DOHH2 (cell line): ENCODE measurements at regions not wholly inside any gene's neighbourhood (a gene's known extent, or its start where the extent isn't known, plus 50 kb on each side); places are given as distances from the start of the nearest gene placed in this dataset.

ENCODE experiments used
- H3F3A ChIP-seq: fragments of 200-600 bp; sonication (generic), shearing (Covaris generic); 2 replicates; pipeline ENCODE4 v1.6.0; 2016; ENCODE audit warnings: antibody characterized with exemption, mild to moderate bottlenecking; ENCODE audit not compliant: control insufficient read depth, insufficient read depth
- H3K27ac ChIP-seq: fragments of 200-600 bp; sonication (generic); 2 replicates; pipeline ENCODE4 v1.5.1; 2014; ENCODE audit warnings: low read depth, mild to moderate bottlenecking, low read length, moderate library complexity
- H3K27me3 ChIP-seq: fragments of 200-600 bp; sonication (generic); 2 replicates; pipeline ENCODE4 v1.6.1; 2014; ENCODE audit warnings: mild to moderate bottlenecking, low read length, mixed read lengths; ENCODE audit not compliant: control insufficient read depth
- H3K36me3 ChIP-seq: fragments of 200-600 bp; sonication (generic); 2 replicates; pipeline ENCODE4 v1.6.1; 2014; ENCODE audit warnings: mild to moderate bottlenecking, low read length, moderate library complexity, mixed read lengths; ENCODE audit not compliant: control insufficient read depth
- H3K4me1 ChIP-seq: fragments of 200-600 bp; sonication (generic); 2 replicates; pipeline ENCODE4 v1.6.1; 2014; ENCODE audit warnings: mild to moderate bottlenecking, low read length, mixed read lengths; ENCODE audit not compliant: control insufficient read depth
- H3K4me2 ChIP-seq: fragments of 200-600 bp; sonication (generic); 2 replicates; pipeline ENCODE4 v1.6.0; 2014; ENCODE audit warnings: mild to moderate bottlenecking, low read length, moderate library complexity
- H3K4me3 ChIP-seq: fragments of 200-600 bp; sonication (generic); 2 replicates; pipeline ENCODE4 v1.5.1; 2014; ENCODE audit warnings: mild to moderate bottlenecking, low read length, mixed read lengths
- H3K79me2 ChIP-seq: fragments of 200-600 bp; sonication (generic); 2 replicates; pipeline ENCODE4 v1.6.1; 2014; ENCODE audit warnings: mild to moderate bottlenecking, low read length, mixed read lengths; ENCODE audit not compliant: control insufficient read depth
- H3K9me2 ChIP-seq: fragments of 200-600 bp; sonication (generic); replicated peaks from 2 replicates; pipeline ENCODE4 v1.6.1; 2014; ENCODE audit warnings: mild to moderate bottlenecking, low read length, mixed read lengths; ENCODE audit not compliant: control insufficient read depth
- H3K9me3 ChIP-seq: fragments of 200-600 bp; sonication (generic); 2 replicates; pipeline ENCODE4 v1.6.1; 2014; ENCODE audit warnings: antibody characterized with exemption, low read length, mixed read lengths; ENCODE audit not compliant: control insufficient read depth, insufficient read depth
- H4K20me1 ChIP-seq: fragments of 200-600 bp; sonication (generic); 2 replicates; pipeline ENCODE4 v1.6.0; 2014; ENCODE audit warnings: low read depth, mild to moderate bottlenecking, antibody characterized with exemption, low read length, moderate library complexity; ENCODE audit not compliant: control insufficient read depth, insufficient read depth
- CTCF ChIP-seq: fragments of 200-600 bp; sonication (generic); IDR thresholded peaks from one replicate; pipeline ENCODE4 v1.5.1; 2014; ENCODE audit warnings: antibody characterized with exemption, mild to moderate bottlenecking, low read depth, low read length; ENCODE audit not compliant: poor library complexity, severe bottlenecking
- EZH2phosphoT487 ChIP-seq: fragments of 200-600 bp; sonication (generic); IDR thresholded peaks from 2 replicates; pipeline ENCODE4 v1.6.1; 2017; ENCODE audit warnings: borderline replicate concordance, mild to moderate bottlenecking, antibody characterized with exemption, low read length, moderate library complexity, mixed read lengths

- H3F3A ChIP-seq, result no peaks in the 10 kb centered on the region
- no peak overlapping the region for H3K27ac ChIP-seq
- no peaks in the 10 kb centered on the region for H3K9me3 ChIP-seq
- no peaks in the 10 kb centered on the region for H3K9me2 ChIP-seq
- no peaks in the 10 kb centered on the region for H4K20me1 ChIP-seq
- no peak overlapping the region for H3K4me2 ChIP-seq
- H3K27me3 ChIP-seq, result peaks cover 7% of the 10 kb centered on the region
- TF ChIP-seq CTCF, result no peak
- TF ChIP-seq EZH2phosphoT487, result no peak
- no peaks in the 10 kb centered on the region for H3K4me1 ChIP-seq
- no peaks in the 10 kb centered on the region for H3K79me2 ChIP-seq
- H3K36me3 ChIP-seq, result no peaks in the 10 kb centered on the region
- H3K4me3 ChIP-seq, result no peak overlapping the region
Measured at GRCh38 chr15:79209116-79209515, 73.4 kb upstream of the ANKRD34C start.

GRCh38 chr15:79208179-79208578 lies 74.3 kb upstream of the ANKRD34C start:
- Histone ChIP-seq H4K20me1 (no peaks in the 10 kb centered on the region), H3K4me3 (no peak overlapping the region), H3K9me3 (no peaks in the 10 kb centered on the region), H3K9me2 (no peaks in the 10 kb centered on the region), H3K36me3 (no peaks in the 10 kb centered on the region), H3K79me2 (no peaks in the 10 kb centered on the region), H3K4me2 (no peak overlapping the region), H3K27me3 (peaks cover 10% of the 10 kb centered on the region), H3F3A (no peaks in the 10 kb centered on the region), H3K27ac (no peak overlapping the region), H3K4me1 (no peaks in the 10 kb centered on the region)
- no peak for TF ChIP-seq EZH2phosphoT487
- TF ChIP-seq CTCF, result peak; percentile 32

- Histone ChIP-seq H3K4me3 (no peak overlapping the region), H3K27ac (no peak overlapping the region), H3K79me2 (no peaks in the 10 kb centered on the region), H3F3A (no peaks in the 10 kb centered on the region), H3K9me3 (no peaks in the 10 kb centered on the region), H3K27me3 (peaks cover 10% of the 10 kb centered on the region), H3K9me2 (no peaks in the 10 kb centered on the region), H4K20me1 (no peaks in the 10 kb centered on the region), H3K36me3 (no peaks in the 10 kb centered on the region), H3K4me1 (no peaks in the 10 kb centered on the region), H3K4me2 (no peak overlapping the region)
- TF ChIP-seq EZH2phosphoT487, result no peak
- no peak for TF ChIP-seq CTCF
Measured at GRCh38 chr15:79206940-79207339, 75.6 kb upstream of the ANKRD34C start.
